HG03354 (cell line): ENCODE measurements at regions not wholly inside any gene's neighbourhood (a gene's known extent, or its start where the extent isn't known, plus 50 kb on each side); places are given as distances from the start of the nearest gene placed in this dataset.
"Not testable (repeated sequence)": the region's sequence is repeated elsewhere in the genome, so short reads cannot be mapped to it uniquely, and the experiment has no call there.

Experiments used
- ATAC-seq: cut with Tn5 transposase; IDR thresholded peaks from one replicate; pipeline ENCODE4 v1.9.1; 2021; ENCODE audit warnings: mild to moderate bottlenecking; ENCODE audit not compliant: unreplicated experiment, poor library complexity, severe bottlenecking

DNA sequence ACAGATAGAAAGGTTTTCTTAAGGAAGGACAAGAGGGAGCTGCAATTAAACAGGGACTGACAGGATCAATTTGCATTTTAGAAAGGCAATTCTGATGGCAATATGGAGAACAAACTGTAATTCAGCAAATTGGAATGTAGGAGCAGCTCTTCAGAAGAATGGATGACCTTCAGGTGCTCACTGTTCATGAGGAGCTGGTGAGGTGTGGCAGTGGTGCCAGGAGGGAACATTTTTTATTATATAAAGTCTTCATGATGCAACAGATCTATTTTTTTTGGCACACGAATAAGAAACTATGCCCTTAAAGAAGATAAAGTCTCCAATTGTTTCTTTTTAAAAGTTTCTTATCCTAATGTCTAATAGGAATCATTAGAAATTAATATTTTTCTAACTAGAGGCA, 151.7 kb downstream of the SLC38A4 start:
- ATAC-seq: no peak

DNA sequence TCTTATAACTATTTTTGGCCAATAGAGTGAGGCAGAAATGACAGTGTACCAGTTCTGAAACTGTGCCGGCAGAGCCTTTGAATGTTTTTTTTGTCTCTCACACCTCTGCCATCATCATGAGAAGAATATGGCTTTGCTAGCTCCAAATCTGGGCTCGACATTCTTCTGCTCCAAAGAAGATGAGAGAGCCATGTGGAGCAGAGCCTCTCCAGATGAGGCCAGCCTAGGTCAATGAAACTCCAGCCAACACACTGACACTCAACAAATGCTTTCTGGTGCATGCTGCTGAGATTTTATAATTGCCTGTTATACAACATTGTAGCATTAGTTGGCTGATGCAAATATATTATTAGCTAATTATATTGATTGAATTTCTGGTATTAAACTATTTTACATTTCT, 154.7 kb downstream of the SLC38A4 start:
- ATAC-seq: no peak

DNA sequence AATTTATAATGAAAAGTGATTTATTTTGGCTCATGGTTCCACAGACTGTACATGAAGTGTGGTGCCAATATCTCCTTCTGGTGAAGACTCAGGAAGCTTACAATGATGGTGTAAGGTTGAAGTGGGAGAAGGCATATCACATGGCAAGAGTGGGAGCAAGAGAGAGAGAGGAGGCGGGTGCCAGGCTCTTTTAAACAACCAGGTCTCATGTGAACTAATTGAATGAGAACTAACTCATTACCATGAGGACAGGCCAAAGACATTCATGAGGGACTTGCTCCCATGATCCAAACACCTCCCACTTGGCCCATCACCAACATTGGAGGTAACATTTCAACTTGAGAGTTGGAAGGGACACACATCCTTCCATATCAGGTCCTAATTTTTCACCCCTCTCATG, 155.2 kb downstream of the SLC38A4 start:
- ATAC-seq: no peak

DNA sequence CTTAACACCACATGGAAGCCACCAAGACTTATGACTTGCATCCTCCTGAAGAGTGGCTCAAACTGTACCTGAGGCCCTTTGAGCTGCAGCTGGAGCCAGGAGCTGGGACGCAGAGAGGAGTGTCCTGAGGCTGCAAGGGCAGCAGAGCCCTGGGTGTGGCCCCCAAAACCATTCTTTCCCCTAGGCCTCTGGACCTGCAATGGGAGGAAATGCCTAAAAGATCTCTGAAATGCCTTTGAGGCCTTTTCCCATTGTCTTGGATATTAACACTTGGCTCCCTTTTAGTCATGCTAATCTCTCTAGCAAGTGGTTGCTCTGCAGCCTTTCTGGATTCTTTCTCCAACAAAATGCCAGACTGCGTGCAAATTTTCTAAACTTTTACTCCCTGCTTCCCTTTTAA, 156.1 kb downstream of the SLC38A4 start:
- ATAC-seq: no peak

DNA sequence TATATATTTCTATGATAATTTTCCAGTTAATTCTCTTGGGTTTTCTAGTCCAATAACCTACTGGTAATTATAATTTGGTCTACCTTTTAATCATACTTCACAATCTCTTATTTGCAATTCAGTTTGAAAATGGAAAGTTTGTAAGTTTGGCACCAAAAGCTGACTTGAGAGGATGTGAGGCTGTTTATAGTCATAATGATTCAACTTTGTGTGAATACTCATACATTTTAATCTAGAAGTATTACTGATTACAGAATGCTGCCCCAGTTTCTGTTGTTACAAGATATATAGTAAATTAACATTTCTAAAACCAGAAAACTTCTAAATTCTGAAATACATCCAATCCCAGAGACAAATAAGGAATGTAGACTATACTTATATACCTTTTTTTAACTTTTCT, 158.2 kb downstream of the SLC38A4 start:
- ATAC-seq: no peak

DNA sequence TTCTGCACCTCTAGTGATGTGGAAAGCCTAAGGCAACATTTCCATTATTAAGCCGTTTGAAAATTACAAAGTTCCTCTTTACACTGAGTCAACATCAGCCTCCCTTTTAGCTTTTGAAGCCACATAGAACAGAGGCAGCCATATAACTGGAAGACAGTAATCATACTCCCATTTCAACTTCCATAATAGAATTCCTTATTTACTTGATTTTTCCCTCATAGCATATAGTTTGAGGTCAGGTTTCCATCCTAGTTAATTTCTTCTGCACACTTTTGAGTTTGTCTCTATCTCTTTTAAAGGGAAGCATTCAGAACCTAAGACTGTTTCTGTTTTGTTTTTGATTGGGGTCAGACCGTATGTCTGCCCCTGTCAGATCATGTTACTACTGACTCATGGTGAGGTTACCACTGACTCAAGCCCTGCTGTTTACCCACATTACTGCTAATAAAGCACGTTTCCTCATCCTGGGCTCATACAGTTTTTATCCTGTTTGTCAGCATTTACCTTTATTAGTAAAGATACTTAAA, 161.0 kb downstream of the SLC38A4 start:
- ATAC-seq: peak; percentile 74

DNA sequence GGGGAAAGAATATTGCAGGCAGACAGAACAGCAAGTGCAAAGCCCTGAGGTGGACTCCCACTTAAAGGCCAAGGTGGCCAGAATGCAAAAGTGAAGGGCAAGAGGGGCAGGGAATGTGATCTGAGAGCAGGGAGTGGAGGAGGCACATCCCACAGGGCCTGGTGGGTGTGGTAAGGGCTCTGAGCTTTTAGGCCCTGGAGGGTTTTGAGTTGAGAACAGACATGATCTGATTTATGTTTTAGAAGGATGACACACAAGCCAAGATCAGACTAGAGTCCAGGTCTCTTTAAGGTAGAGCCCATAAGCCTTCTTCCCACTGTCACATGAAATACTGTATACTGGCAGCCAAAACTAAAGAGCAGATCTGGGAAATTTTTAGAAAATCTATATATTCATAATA, 162.5 kb downstream of the SLC38A4 start:
- no peak for ATAC-seq

DNA sequence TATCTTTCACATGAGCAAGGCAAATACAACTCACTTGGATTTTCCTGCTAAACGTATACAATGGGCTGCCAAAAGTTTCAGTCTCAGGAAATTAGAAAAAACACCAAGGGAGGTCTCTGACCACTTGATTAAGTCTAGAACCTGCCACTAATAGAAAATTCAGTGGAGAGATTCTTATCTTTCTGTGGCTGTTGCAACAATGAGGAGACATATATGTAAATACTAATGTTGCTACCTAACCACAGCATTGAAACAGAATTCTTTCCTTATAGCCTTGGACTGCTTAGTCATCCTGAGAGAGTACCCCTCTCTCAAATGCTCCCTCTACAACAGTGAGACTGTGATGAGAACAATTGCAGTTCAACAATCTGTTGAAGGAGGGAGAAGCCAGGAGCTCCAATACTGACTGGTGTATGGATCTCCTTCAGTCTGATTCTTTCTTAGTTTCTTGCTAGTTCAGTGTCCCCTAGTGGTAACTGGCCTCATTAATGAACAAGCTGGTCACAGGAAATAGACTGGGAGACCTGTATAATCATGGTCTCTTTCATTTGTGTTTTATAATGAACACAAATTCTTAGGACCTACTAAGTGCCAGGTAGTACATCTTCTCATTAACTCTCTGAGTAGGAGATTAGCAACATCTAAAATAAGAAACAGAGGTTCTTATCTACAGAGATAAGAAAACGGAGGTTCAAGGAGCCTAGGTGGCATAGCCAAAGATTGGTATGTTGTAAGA, 164.5 kb downstream of the SLC38A4 start:
- peak; percentile 87 for ATAC-seq

DNA sequence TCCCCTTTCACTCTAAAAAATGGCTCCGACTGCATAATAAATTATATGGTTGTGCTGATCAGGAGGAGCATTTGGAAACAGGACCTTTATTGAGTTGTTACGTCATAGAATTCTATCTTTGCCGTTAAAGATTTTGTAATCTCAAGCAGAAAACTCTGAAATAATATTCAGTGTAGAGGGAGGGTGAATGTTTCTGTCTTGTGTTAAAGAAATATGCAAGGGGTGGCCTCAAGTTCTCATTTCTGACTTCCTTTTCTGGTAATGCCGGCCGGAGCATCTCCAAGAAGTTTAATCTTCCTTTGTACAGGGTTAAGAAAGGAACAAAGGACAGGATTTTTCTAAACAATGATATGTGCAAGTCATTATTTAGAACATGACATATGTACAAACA, 165.1 kb downstream of the SLC38A4 start:
- ATAC-seq: no peak

DNA sequence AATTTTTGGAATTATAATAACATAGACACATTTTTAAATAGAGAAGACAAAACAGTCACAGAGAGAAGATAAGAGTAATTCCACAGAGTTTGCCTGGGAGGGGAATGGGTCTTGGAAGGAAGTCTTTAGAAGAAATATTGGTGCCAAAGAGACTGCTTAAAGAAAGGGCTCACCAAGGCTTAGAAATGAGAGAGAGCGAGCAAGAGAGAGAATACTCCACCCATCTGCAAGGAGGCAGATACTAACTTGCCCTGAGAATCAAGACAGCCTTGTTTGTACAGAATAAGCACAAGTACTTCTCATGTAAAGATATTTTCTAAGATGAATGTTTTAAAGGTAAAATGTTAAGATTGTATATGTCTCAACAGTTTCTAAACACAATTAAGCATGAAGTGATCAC, 165.5 kb downstream of the SLC38A4 start:
- no peak for ATAC-seq

DNA sequence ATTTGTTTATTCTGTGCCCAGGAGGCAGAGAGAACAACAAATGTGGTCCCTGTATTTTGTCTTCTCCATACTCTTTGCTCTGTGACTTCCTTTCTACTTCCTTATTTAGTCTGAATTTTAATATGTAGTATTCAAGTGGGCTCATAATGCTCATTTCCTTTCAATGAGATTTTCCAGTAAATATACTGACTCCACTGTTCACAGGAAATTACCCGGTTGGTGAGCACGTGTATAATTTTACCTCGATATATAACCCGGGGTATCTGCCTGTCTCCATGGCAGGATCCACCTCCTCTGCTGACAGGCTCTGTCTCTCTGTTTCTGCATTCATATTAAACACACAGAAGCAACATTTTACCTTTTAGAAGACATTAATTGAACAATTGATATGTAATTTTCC, 166.0 kb downstream of the SLC38A4 start:
- ATAC-seq: no peak

DNA sequence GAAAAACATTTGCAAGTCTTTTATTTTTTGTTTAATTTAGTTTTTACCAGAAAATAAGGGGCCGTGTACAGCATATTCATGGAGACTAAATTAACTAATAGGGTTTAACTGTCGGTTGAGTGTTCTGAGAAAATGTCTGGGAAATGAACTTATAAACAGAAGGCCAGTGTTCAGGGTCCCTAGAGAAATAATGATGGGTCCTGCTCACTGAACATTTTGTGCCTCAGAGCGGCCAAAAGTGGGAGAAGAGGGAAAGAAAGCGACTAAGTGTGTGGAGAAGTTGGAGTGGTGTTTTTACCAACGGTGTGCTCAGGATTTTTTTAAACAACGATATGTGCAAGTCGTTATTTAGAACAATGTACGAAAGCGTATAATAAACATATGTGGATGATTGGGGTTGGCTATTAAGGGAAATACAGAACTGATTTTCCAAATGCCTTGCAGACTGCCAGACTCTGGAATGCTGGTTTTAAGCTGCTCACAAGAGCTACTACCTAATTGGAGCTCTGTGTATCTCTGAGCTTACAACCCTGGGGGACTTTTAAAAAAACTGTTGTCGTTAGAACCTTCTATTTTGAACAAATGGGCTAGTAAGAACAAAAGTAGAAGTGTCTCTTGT, 166.7 kb downstream of the SLC38A4 start:
- no peak for ATAC-seq

DNA sequence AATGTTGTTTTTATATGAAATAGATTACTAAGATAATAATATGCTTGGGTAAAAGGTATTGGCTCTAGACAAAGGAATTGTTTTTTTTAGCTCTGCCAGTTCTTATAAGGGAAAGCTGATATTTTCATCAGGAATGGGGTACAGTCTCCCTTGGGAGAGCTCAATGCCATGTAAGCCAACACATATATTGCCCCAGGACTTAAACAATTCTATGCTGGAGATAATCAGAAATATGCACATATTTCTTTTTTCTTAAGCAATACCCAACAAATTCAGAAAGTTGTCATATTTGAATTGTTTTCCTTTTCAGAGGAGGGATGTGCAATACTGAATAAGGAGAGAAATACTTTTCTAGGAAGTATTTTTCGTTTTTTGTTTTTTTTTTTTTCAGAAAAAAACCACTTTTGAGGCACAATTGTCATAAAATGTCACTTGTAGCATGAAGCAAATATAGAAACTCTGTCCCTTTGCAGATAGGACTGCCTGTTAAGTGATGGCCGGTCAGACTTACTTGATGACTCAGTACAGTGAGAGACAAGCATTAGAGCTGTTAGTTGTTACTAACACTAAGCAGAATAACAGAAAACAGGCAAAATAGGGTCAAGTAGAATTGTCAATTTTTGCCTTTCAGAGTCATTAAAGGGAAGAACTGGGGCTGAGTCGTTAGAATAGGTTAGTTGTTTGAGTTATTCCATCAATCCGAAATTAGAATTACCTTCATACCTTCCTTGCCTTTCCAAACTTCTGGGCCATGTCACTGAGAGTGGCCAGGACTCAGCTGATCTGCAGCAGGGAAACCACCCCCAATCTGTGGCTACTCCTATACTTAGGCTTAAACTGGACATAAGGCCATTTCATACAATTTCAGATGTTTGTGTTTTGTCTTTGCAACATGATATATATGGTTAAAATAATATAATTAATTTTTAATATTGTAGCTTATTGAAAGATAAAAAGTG, 168.1 kb downstream of the SLC38A4 start:
- no peak for ATAC-seq

DNA sequence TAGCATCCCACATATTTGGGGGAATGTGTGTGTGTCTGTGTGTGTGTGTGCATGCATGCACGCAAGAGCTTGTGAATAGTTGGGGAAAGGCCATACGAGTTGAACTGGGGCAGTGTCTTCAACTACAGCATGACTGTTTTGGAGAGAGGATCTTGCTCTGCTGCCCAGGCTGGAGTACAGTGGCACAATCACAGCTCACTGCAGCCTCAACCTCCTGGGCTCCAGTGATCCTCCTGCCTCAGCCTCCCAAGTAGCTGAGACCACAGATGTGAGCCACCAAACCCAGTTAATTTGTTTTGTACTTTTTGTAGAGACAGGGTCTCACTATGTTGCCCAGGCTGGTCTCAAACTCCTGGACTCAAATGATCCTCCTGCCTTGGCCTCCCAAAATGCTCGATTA, 169.8 kb downstream of the SLC38A4 start:
- not testable (repeated sequence) for ATAC-seq

DNA sequence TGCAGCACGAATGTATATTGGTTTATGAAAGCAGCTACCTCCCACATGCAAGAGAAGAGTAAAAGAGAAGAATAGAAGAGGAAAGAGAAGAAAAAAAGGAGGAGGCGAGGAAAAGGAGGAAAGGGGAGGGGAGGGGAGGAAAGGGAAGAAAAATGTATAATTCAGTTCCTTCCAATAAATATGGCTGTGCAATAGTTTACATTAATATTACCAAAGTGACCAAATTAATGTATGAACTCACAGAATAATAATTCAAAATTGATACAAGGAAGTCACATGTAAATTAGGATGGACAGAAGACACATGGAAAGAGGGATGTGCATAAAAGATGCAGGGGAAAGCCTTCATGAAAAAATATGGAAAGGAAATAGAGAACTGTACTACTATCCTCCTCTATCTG, 172.5 kb downstream of the SLC38A4 start:
- ATAC-seq: no peak

DNA sequence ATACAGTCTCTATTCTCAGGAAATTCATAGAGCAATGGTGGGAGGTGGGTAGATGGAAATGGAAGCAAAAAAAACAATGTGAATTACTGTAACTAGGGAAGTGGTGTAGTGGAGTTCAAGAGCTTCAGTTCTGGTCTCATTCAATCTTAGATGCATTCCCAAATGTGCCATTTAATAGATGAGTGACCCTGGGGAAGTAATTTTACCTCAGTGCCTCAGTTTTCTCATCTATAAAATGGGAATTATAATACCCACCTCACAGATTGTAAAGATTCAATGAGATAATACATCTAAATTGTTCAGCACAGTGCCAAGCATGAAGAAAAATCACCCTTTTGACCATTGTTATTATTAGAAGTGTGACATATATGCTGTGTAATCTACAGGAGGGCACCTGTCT, 173.1 kb downstream of the SLC38A4 start:
- no peak for ATAC-seq

DNA sequence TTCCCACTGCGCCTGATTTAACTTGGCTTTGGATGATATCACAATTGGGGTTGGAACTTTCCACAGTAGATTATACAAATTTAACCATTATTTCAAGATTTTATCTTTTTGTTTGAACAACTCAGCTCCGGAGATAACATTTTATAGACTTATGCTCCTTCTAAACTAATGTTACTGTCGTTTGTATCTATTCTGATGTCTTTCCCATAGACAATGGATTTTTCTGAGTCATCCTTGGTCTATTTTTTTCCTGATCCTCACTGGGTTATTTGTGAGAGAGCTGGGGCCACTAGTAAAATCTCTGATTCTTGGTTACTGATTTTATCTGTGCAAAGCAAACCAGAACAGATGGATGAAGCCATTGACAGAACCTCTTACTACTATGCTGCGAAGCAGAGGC, 175.1 kb downstream of the SLC38A4 start:
- no peak for ATAC-seq

DNA sequence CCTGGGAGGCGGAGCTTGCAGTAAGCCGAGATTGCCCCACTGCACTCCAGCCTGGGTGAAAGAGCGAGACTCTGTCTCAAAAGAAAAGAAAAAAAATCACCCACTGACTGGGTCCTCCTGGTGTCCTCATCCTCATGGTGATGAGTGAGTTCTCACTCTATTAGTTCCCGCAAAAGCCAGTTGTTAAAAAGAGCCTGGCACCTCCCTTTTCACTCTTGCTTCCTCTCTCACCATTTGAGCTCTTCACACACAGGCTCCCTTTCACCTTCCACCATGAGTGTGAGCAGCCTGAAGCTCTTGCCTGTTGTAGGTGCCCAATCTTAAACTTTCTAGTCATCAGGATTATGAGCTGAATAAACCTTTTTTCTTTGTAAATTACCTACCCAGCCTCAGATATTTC, 176.4 kb downstream of the SLC38A4 start:
- ATAC-seq: no peak

DNA sequence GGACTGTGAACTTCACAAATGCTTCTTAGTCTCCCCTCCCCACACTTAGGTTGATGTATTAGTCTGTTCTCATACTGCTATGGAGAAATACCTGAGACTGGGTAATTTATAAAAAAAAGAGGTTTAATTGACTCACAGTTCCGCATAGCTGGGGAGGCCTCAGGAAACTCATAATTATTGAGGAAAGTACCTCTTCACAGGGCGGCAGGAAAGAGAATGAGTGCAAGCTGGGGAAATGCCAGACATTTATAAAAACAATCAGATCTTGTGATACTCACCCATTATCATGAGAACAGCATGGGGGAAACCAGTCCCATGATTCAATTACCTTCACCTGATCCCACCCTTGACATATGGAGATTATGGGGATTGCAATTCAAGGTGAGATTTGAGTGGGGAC, 178.8 kb downstream of the SLC38A4 start:
- ATAC-seq: no peak

DNA sequence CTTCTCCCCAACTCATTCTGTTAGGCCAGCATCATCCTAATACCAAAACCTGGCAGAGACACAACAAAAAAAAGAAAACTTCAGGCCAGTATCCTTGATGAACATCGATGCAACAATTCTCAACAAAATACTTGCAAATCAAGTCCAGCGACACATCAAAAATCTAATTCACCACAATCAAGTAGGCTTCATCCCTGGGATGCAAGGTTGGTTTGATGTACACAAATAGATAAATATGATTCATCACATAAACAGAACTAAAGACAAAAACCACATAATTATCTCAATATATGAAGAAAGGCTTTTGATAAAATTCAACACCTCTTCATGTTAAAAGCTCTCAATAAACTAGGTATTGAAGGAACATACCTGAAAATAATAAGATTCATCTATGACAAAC, 184.1 kb downstream of the SLC38A4 start:
- ATAC-seq: not testable (repeated sequence)
